NB4 (cell line): ENCODE measurements at regions not wholly inside any gene's neighbourhood (a gene's known extent, or its start where the extent isn't known, plus 50 kb on each side); places are given as distances from the start of the nearest gene placed in this dataset.

Experiments used
- CTCF ChIP-seq: IDR thresholded peaks from one replicate; pipeline ENCODE4 v1.5.1; 2012; ENCODE audit warnings: low read depth, low read length
- POLR2A ChIP-seq: IDR thresholded peaks from 2 replicates; pipeline ENCODE4 v1.6.1; 2011; ENCODE audit warnings: mild to moderate bottlenecking; ENCODE audit not compliant: insufficient read length; ENCODE audit errors: extremely low read depth

DNA sequence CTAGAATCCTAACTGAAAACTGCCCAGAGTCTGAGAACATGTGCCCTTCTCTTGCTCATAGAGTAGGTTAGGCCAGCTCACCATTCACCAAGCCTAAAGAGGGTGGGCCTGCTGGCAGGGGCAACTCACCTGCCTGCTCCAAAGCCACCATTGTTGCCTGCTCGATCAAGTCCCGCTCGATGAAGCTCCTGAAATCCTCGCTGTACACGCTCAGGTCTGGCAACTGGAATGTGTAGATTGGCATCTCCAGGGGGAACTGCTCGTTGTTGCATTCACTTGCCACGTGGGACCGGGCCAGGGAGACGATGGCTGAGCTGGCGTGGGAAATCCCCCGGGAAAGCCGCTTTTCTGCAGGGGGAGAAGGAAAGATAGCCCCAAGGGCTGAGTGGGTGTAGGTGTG lies 232.2 kb downstream of the KLF13 start:
- TF ChIP-seq CTCF: no peak
- no peak for TF ChIP-seq POLR2A
